HepG2 (cell line): ENCODE measurements at regions not wholly inside any gene's neighbourhood (a gene's known extent, or its start where the extent isn't known, plus 50 kb on each side); places are given as distances from the start of the nearest gene placed in this dataset.

Source experiments
- CHD2 ChIP-seq: IDR thresholded peaks from 2 replicates; pipeline ENCODE4 v1.6.1; 2011; ENCODE audit warnings: low read depth, low read length, improper control_type of control experiment
- NR1H2 ChIP-seq: sonication (generic); formaldehyde crosslinking; IDR thresholded peaks from 2 replicates; pipeline ENCODE4 v1.8.1; 2022; ENCODE audit warnings: low read depth, missing genetic modification reagents, borderline replicate concordance
- PCBP1 ChIP-seq: fragments of 200-400 bp; formaldehyde crosslinking; IDR thresholded peaks from 2 replicates; pipeline ENCODE4 v1.6.1; 2017; ENCODE audit warnings: mild to moderate bottlenecking, low read depth, low read length, borderline replicate concordance
- POLR2A ChIP-seq, 2 experiments: IDR thresholded peaks; 2 replicates each; pipeline ENCODE4 v1.6.1; 2011; ENCODE audit warnings: low read depth in 2 of 2, low read length in 2 of 2, mild to moderate bottlenecking in 1 of 2, moderate library complexity in 1 of 2; ENCODE audit not compliant: insufficient read depth in 1 of 2
- PRPF4 ChIP-seq: fragments of 200-400 bp; formaldehyde crosslinking; IDR thresholded peaks from 2 replicates; pipeline ENCODE4 v1.6.1; 2016; ENCODE audit warnings: low read length, low read depth; ENCODE audit not compliant: poor library complexity, severe bottlenecking
- RNF2 ChIP-seq: fragments of 450-650 bp; conservative IDR thresholded peaks from 2 replicates; pipeline ENCODE4 v1.6.1; 2016; ENCODE audit warnings: low read depth
- ZBTB49 ChIP-seq: sonication (generic); formaldehyde crosslinking; IDR thresholded peaks from 2 replicates; pipeline ENCODE4 v1.4.0; 2020; ENCODE audit warnings: missing genetic modification reagents, borderline replicate concordance
- TF ChIP-seq, protein P1 (sequence below): sonication (generic); formaldehyde crosslinking; IDR thresholded peaks from 2 replicates; pipeline ENCODE4 v1.5.0; 2020; ENCODE audit warnings: missing genetic modification reagents
- TF ChIP-seq, protein P2 (sequence below): sonication (generic); formaldehyde crosslinking; IDR thresholded peaks from 2 replicates; pipeline ENCODE4 v1.4.0; 2020; ENCODE audit warnings: missing genetic modification reagents

- TF ChIP-seq POLR2A (IDR thresholded peaks at IDR 0.05; ENCODE audit: insufficient read depth in 1 of 2, low read depth in 2 of 2, low read length in 2 of 2): no peak
- no peak for TF ChIP-seq NR1H2
- TF ChIP-seq, protein P1, sequence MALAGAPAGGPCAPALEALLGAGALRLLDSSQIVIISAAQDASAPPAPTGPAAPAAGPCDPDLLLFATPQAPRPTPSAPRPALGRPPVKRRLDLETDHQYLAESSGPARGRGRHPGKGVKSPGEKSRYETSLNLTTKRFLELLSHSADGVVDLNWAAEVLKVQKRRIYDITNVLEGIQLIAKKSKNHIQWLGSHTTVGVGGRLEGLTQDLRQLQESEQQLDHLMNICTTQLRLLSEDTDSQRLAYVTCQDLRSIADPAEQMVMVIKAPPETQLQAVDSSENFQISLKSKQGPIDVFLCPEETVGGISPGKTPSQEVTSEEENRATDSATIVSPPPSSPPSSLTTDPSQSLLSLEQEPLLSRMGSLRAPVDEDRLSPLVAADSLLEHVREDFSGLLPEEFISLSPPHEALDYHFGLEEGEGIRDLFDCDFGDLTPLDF (CRISPR knock-in tag): no peak
- TF ChIP-seq, protein P2, sequence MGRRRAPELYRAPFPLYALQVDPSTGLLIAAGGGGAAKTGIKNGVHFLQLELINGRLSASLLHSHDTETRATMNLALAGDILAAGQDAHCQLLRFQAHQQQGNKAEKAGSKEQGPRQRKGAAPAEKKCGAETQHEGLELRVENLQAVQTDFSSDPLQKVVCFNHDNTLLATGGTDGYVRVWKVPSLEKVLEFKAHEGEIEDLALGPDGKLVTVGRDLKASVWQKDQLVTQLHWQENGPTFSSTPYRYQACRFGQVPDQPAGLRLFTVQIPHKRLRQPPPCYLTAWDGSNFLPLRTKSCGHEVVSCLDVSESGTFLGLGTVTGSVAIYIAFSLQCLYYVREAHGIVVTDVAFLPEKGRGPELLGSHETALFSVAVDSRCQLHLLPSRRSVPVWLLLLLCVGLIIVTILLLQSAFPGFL (CRISPR knock-in tag): no peak
- no peak for TF ChIP-seq CHD2
- no peak for TF ChIP-seq ZBTB49 (CRISPR knock-in tag)
- no peak for TF ChIP-seq PRPF4
- no peak for TF ChIP-seq RNF2
- TF ChIP-seq PCBP1: no peak
Observed at GRCh38 chr6:1222728-1223595, 88.9 kb upstream of the FOXQ1 start.
